ENCODE measurements at regions not wholly inside any gene's neighbourhood (a gene's known extent, or its start where the extent isn't known, plus 50 kb on each side); places are given as distances from the start of the nearest gene placed in this dataset.

GRCh38 chr10:131710142-131710861 lies 190.5 kb upstream of the PPP2R2D start:
- intact Hi-C loops (cut with micrococcal nuclease; ENCODE audit: unreplicated experiment) = no loop called here
- H3K9ac ChIP-seq (ENCODE audit: insufficient read depth, low read depth, low read length) = no peak overlapping the region
- H3K27me3 ChIP-seq (ENCODE audit: control insufficient read depth in 1 of 2, insufficient read depth in 2 of 2, low read length in 2 of 2) = peaks cover 0 to 14% of the 10 kb centered on the region in 2 experiments; a peak in 3 of 5 replicates
- no peaks in the 10 kb centered on the region for H4K20me1 ChIP-seq (ENCODE audit: insufficient read depth, low read length)
- H3K9me3 ChIP-seq (ENCODE audit: low read length) = peaks cover 14% of the 10 kb centered on the region
- ChIA-PET CTCF (ENCODE audit: low intra/inter-chr PET ratio, low total read pairs) (no interaction called here), POLR2A (no interaction called here)
- H3K4me2 ChIP-seq (ENCODE audit: low read depth, low read length) = no peak overlapping the region
- no TSS peak for BruUV-seq (replicated peaks)
- no peak for DNase-seq (ENCODE audit: low spot score)
- no peaks in the 10 kb centered on the region for H3K79me2 ChIP-seq (ENCODE audit: insufficient read depth, low read length)
- H3K4me1 ChIP-seq (ENCODE audit: insufficient read depth, low read length) = no peaks in the 10 kb centered on the region
- TF ChIP-seq SNAPC4 (CRISPR knock-in tag; IDR thresholded peaks at IDR 0.05) = no peak
- TF ChIP-seq ZNF34 (CRISPR knock-in tag; IDR thresholded peaks at IDR 0.05; ENCODE audit: borderline replicate concordance) = no peak
- no peak for TF ChIP-seq ZFP90 (CRISPR knock-in tag; IDR thresholded peaks at IDR 0.05; ENCODE audit: borderline replicate concordance)
- no peak for TF ChIP-seq POLR2AphosphoS5 (IDR thresholded peaks at IDR 0.05; ENCODE audit: low read depth, low read length)
- no peak for TF ChIP-seq MIXL1 (CRISPR knock-in tag; IDR thresholded peaks at IDR 0.05)
- no peak for TF ChIP-seq ZNF790 (CRISPR knock-in tag; IDR thresholded peaks at IDR 0.05; ENCODE audit: borderline replicate concordance)
- TF ChIP-seq MAZ (IDR thresholded peaks at IDR 0.05; ENCODE audit: borderline replicate concordance, low read depth, low read length) = no peak
- no peak for TF ChIP-seq MAZ (CRISPR knock-in tag; IDR thresholded peaks at IDR 0.05; ENCODE audit: low read depth)
- TF ChIP-seq ZFP41 (CRISPR knock-in tag; IDR thresholded peaks at IDR 0.05; ENCODE audit: borderline replicate concordance) = no peak
- in situ Hi-C loops (cut with HindIII; ENCODE audit: extremely low pct_ligation_motif_present, low pct_unique_long_range_greater_than_20kb) = no loop called here
- no peak for ATAC-seq
- no peaks in the 10 kb centered on the region for H3K36me3 ChIP-seq (replicated peaks in 1 of 2; ENCODE audit: control insufficient read depth in 1 of 2, insufficient read depth in 2 of 2, low read length in 2 of 2)
- no peak overlapping the region for H3K27ac ChIP-seq (ENCODE audit: extremely low read length, insufficient read depth, low read length)
- H2AFZ ChIP-seq (ENCODE audit: low read length) = no peak overlapping the region
- no peak for FAIRE-seq
- no peak overlapping the region for H3K4me3 ChIP-seq (replicated peaks in 1 of 3; ENCODE audit: insufficient read depth in 1 of 3, low read depth in 2 of 3, low read length in 3 of 3)
- 26% methylated on average over 7 of the region's 17 CpGs for WGBS (ENCODE audit: low lambda C conversion rate)
